22Rv1 (cell line): ENCODE measurements at regions not wholly inside any gene's neighbourhood (a gene's known extent, or its start where the extent isn't known, plus 50 kb on each side); places are given as distances from the start of the nearest gene placed in this dataset.

Source experiments
- ZFX ChIP-seq: fragments of 450-650 bp; IDR thresholded peaks from 2 replicates; pipeline ENCODE4 v1.6.1; 2017; ENCODE audit warnings: antibody characterized with exemption, borderline replicate concordance
- TF ChIP-seq, protein P1 (sequence below): fragments of 450-650 bp; IDR thresholded peaks from 2 replicates; pipeline ENCODE4 v1.5.1; 2017; ENCODE audit warnings: mild to moderate bottlenecking

DNA sequence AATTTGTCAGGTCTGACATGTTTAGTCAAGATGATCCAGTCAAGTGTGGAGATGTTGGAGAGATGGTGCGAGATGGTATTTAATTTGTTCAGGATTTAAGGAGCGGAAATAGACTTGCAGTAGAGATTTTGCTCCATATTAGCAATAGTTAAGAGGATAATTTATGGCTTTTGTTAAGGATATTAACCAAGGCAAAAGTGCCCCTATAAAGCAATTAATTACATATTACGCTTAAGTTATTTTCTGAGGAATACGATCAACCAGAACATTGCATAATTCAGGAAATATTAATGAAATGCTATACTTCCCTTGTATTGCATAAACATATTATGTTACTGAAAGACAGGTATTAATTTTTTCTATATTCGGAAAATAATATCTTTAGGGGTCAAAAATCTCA, 83.9 kb downstream of the ZIC1 start:
- TF ChIP-seq, protein P1, sequence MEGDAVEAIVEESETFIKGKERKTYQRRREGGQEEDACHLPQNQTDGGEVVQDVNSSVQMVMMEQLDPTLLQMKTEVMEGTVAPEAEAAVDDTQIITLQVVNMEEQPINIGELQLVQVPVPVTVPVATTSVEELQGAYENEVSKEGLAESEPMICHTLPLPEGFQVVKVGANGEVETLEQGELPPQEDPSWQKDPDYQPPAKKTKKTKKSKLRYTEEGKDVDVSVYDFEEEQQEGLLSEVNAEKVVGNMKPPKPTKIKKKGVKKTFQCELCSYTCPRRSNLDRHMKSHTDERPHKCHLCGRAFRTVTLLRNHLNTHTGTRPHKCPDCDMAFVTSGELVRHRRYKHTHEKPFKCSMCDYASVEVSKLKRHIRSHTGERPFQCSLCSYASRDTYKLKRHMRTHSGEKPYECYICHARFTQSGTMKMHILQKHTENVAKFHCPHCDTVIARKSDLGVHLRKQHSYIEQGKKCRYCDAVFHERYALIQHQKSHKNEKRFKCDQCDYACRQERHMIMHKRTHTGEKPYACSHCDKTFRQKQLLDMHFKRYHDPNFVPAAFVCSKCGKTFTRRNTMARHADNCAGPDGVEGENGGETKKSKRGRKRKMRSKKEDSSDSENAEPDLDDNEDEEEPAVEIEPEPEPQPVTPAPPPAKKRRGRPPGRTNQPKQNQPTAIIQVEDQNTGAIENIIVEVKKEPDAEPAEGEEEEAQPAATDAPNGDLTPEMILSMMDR: no peak
- no peak for TF ChIP-seq ZFX
